PC-9 (cell line): ENCODE measurements at regions not wholly inside any gene's neighbourhood (a gene's known extent, or its start where the extent isn't known, plus 50 kb on each side); places are given as distances from the start of the nearest gene placed in this dataset.

ENCODE experiments used
- CTCF ChIP-seq: fragments of 200-600 bp; sonication (generic); conservative IDR thresholded peaks from 2 replicates; pipeline ENCODE4 v1.6.1; 2017; ENCODE audit warnings: mixed run types, antibody characterized with exemption, mild to moderate bottlenecking, moderate library complexity
- EZH2 ChIP-seq: fragments of 200-600 bp; sonication (generic); IDR thresholded peaks from 2 replicates; pipeline ENCODE4 v1.8.0; 2017; ENCODE audit warnings: antibody characterized with exemption, low read depth

GRCh38 chr2:81901017-81901416, 1596.5 kb upstream of the LRRTM1 start:
- TF ChIP-seq EZH2 = no peak
- TF ChIP-seq CTCF = peak; percentile 50; the same call in 1 of the 2 replicates
